GM21825 (cell line): ENCODE measurements at regions not wholly inside any gene's neighbourhood (a gene's known extent, or its start where the extent isn't known, plus 50 kb on each side); places are given as distances from the start of the nearest gene placed in this dataset.

Experiments used
- ATAC-seq: cut with Tn5 transposase; IDR thresholded peaks from one replicate; pipeline ENCODE4 v1.9.1; 2021; ENCODE audit warnings: mild to moderate bottlenecking, moderate library complexity; ENCODE audit not compliant: unreplicated experiment

DNA sequence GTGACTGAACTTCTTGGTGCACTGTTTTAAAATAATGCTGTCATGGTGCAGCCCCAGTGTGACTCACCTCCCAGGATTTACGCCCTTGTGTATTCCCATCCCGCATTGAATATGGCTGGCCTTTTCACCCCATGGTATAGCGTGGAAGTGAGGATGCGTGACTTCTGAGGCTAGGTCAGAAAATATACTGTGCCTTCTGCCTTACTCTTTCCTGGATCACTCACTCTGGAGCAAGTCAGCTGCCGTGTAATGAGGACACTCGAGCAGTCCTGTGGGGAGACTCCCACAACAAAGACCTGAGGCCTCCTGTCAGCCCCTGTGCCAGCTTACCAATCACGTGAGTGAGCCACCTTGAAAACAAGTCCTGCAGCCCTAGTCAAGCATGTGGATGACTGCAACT, 471.9 kb upstream of the KIRREL3 start:
- ATAC-seq: no peak

- ATAC-seq: no peak
Observed at GRCh38 chr11:127471662-127472061, 471.1 kb upstream of the KIRREL3 start.

- no peak for ATAC-seq
Observed at GRCh38 chr11:127470306-127470884, 469.8 kb upstream of the KIRREL3 start.

DNA sequence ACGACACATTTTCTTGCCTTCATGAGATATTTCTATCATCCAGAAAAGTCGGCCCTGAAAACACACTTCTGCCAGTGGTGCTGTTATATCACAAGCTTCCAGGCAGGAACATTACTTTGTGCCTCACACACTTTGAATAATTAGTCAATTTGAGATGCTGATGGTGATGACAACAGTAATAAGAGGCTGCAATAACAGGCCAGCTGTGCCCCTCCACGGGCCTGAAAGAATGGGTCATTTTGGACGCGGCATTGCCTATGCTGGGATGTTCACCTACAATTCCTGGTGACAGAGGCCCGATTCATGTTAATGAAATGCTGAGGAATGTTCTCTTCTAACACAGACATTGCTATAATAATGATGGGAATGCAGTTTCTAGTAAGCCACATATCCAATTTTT, 463.8 kb upstream of the KIRREL3 start:
- ATAC-seq: no peak

- ATAC-seq: no peak
Observed at GRCh38 chr11:127462065-127462344, 461.4 kb upstream of the KIRREL3 start.

DNA sequence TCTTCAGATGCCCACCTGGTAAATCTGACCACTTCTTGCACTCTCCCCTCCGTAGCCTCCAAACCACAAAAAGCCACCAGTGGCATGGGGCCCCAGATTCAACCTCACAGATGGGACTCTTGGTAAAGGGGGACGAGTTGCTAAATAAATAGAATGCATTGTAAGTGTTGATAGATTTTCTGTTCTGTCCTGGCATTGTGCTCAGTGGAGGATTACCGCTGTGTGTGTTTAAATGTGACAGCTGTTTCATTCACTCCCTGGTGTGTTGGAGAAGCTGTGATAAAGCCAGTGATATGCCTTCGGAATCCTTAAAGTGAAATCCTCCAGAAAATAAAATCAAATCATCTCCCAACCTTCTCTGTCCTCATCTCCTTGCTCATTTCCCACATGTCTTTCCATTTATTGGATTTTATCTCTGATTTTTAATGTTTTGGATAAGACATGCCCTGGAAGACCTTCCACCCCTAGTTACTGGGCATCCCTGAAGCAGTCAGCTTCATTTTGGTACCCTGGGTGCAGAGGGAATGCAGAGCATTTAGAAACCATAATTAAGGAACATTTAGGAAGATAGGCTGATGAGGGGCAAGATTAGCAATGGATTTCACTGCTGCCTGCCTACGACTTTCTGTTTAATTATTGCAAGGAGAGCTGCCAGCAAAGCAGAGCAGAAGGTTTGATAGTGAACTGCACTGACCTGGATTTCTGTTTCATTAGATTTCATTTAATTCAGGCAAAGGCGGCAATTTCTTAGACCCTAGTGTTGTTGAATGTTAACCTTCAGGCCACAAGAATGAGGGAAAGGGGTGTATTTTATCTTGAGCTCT, 460.9 kb upstream of the KIRREL3 start:
- no peak for ATAC-seq

DNA sequence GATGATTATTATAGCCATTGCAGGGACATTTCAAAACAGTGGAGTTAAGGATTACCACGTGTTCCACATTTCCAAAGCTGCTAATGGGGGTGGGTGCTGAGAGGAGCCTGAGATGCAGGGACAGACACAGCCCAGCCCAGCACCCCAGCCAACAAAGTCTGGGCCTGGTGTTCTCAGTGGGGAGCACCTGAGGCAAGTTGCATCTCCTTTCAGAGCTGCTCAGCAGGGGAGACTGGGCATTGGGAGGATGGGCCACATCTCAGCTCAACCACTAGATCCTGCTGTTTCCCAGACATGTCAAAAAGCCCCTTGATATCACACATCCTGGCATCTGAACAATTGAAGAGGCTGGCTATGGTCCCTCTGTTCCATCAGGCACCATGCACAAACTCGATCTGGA, 458.0 kb upstream of the KIRREL3 start:
- no peak for ATAC-seq

DNA sequence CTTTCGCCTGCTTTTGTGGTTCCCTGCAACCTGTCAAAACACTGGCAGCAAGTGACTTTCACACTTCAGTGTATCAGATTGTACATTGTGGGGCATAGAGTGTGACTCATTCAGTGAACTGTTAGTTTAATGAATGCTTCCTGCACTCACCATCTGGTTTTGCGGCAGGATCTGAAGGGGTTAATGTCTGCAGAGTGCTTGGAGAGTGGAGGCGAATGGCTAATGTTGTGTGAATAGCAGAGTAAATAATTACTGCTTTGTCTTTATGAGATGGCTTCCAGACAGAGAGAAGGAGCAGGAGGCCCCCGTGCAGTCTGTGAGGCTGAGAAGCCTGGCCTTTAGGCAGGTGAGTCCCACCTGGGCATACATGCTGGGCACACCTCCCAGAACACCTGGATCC, 454.3 kb upstream of the KIRREL3 start:
- ATAC-seq: no peak

DNA sequence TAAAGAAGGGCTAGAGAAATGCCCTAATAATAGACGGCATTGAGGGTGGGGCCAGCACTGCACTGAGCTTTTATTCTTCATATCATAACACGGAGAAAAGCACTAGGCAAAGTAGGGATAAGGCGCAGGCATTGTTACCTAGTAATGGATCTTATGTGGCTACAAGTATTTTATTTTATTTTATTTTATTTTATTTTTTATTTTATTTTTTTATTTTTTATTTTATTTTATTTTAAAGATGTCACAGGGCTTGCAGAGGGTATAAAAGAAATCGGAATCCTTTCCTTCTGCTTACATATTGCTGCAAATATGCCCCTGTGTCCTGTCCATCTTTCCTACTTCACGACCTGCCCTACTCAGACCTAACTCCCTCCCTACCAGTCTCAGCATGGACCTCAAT, 452.0 kb upstream of the KIRREL3 start:
- ATAC-seq: no peak

DNA sequence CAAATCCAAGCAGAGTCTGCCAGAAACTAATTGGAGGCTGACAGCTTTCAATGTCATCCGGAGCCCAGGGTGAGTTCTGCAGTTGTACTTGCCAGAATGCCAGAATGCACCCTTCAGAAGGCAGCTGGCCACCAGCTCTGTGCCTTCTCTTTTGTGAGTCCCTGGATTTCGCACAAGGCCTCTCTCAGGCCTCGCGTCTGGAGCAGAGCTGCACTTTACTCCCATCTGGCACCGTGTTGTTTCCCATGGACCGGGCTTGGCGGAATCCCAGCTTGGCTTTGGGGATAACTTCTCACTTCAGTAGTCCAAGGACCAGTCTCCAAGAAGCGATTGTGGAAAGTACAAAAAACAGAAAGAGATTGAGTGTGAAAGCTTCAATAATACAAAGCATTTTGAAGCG, 451.3 kb upstream of the KIRREL3 start:
- ATAC-seq: no peak

- no peak for ATAC-seq
Observed at GRCh38 chr11:127448101-127448500, 447.5 kb upstream of the KIRREL3 start.

GRCh38 chr11:127445476-127445875, 444.9 kb upstream of the KIRREL3 start:
- no peak for ATAC-seq

DNA sequence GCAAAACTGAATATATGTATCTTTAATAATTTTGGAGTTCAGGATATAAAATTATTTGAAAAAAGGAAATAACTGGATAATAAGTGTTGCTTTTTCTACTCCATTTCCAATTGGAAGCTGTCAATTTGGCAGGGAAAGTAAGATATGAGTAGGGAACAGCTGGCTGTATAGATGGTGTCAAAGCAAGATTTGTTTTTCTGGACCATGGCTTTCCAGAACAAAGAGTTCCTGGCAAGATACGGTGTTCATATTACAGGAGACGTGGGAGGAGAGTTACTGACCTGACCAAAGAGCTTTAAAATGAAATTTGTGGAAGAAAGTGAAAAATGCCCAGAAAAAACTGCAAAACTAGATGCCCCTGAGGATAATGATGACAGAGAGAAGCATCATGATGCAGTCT, 442.7 kb upstream of the KIRREL3 start:
- ATAC-seq: no peak

DNA sequence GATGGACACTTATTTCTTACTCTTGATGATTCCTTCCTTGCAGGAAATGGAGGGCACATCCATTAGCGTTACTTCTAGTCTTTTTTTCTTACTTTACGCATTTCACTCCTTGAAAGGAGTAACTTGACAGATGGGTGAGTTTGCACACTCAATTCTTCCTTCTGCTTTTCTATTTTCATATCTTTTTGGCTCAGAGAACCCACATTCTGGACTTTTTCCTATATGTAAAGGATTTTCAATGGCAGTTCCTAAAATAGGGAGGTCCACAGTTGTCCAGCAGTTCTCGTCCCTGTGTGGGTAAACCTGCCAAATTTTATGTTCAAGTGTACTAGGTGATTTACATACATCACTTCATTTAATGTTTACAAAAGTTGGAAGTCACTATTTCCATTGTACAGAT, 440.0 kb upstream of the KIRREL3 start:
- ATAC-seq: no peak

GRCh38 chr11:127425281-127425680, 424.7 kb upstream of the KIRREL3 start:
- ATAC-seq: no peak

- no peak for ATAC-seq
Observed at GRCh38 chr11:127424661-127425060, 424.1 kb upstream of the KIRREL3 start.

DNA sequence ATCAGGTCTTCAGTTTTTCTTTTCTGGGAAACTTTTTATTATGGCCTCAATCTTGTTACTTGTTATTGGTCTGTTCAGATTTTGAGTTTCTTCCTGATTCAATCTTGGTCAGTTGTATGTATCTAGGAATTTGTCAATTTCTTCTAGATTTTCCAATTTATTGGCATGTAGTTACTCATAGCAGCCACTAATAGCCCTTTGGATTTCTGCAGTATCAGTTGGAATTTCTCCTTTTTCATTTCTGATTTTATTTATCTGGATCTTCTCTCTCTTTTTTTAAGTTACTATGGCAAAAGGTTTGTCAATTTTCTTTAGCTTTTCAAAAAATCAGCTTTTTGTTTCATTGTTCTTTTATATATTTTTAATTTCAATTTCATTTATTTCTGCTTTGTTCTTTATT, 419.6 kb upstream of the KIRREL3 start:
- no peak for ATAC-seq

DNA sequence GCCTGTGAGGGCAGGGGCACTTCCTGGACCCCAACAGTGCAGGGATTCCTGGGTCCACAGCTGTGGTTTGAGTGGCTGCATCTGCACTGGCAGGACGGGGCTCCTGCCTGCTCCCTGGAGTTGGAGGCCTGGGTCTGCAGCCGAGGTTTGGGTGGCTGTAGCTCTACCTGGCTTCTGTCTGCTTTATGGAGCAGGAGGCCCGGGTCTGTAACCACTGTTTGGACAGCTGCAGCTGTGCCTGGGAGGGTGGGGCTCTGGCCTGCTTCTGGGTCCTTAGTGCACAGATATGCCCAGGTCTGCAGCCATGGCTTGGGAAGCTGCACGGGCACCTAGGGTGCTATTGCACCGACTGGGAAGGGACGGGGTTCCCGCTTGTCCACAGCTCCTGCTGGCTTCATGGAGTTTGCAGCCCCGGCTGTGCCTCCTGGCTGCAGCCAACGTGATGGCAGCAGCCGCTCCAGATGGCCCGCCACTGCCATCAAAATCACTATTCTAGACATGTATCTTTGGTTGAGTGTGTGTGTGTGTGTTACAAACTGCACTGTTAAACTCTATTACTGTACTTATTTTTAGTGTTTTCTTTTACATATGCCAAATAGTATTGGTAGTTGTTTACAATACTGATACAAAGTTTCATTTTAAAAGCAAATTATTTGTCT, 412.3 kb upstream of the KIRREL3 start:
- no peak for ATAC-seq

DNA sequence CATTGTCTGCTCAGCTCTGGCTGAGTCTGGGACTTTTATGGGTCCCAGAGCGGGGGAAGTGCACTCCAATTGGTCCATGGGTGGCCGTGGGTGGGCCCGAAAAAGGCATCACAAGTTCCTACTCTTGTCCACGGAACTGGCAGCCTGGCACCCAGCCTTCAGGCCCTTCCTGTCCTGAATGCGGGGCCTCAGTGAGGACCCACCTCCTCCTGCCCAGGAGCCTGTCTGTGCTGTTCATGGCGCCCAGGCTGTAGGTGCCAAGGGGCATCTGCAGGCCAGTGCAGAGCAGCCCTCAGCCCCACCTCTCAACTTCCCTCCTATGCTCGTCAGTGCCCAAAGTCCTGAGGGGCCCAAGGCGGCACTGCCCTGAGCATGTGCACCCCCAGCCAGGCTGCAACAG, 411.7 kb upstream of the KIRREL3 start:
- ATAC-seq: no peak

- ATAC-seq: no peak
Observed at GRCh38 chr11:127411283-127411682, 410.7 kb upstream of the KIRREL3 start.

GRCh38 chr11:127395034-127395433, 394.5 kb upstream of the KIRREL3 start:
- ATAC-seq: no peak

DNA sequence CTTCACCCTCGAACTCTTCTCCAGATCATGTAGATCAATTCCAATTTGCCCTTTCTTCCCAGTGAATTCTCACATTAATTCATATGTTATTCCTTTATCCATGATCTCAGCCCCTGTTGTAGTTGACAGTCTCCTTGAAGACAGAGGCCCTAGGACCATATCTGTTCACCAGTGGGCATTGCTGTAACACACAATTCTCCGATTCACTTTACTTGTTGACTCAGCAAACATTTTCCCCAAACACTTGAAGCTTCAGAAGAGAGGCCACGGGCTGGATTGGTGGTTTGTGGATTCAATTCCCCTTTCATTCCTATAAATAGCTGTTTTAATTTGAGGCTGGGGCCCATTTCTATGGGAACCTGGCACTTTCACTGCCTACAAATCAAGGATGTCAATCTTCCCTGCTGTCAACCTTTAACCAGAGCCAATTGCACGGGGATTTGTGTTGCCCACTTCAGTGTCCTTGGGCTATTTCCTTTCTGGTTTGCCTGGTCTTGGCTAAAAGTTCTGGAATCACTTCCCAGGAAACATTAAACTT, 393.0 kb upstream of the KIRREL3 start:
- ATAC-seq: no peak
